GM21717 (cell line): ENCODE measurements at regions not wholly inside any gene's neighbourhood (a gene's known extent, or its start where the extent isn't known, plus 50 kb on each side); places are given as distances from the start of the nearest gene placed in this dataset.

Source experiments
- ATAC-seq: cut with Tn5 transposase; IDR thresholded peaks from one replicate; pipeline ENCODE4 v1.9.1; 2021; ENCODE audit warnings: mild to moderate bottlenecking, moderate library complexity; ENCODE audit not compliant: unreplicated experiment

DNA sequence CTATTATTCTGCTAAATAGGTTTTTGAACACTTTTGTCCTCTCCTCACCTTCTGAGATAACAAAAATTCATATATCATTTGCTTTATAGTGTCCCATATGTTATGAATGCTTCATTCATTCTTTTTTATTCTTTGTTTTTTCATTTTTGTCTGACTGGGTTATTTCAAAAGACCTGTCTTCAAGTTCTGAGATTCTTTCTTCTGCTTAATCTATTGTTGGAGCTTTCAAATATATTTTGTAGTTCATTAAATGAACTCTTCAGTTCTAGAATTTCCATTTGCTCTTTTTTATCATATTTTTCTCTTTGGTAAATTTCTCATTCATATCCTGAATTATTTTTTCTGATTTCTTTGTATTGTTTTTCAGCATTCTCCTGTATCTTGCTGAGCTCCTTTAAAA is 53.1 kb upstream of the SCIN start:
- no peak for ATAC-seq

DNA sequence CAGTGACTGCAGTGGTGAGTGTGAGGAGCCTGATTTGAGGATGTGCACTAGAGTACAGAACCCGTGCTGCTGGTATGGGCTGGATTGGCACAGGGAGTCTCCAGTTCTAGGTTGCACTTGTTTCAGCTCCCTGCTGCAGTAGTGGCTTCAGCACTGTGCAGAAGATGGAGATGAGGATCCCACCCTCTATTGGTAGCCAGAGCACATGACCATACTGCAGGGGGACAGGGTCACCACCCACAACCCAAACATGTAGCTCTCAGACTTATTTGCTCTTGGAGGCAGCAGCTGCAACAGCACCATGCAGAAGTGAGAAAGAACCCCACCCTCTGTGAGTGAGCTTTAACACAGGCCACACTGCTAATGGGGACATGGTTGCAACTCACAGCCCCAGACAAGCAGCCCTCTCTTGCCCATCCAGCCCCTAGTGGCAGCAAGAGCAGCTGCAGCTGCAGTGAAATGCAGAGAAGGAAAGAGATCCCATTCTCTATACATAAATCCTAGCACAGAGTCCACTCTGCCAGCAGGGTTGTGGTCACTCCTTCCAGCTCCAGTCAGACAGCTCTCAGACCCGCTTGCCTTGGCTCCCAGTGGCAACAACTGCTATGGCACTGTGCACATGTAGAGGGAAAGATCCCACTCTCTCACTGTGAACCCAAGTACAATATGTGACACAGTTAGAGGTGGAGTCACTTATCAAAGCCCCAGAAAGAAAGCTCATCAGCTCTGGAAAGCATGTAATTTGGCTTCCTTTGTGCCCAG is 51.4 kb upstream of the SCIN start:
- peak; percentile 91 for ATAC-seq

DNA sequence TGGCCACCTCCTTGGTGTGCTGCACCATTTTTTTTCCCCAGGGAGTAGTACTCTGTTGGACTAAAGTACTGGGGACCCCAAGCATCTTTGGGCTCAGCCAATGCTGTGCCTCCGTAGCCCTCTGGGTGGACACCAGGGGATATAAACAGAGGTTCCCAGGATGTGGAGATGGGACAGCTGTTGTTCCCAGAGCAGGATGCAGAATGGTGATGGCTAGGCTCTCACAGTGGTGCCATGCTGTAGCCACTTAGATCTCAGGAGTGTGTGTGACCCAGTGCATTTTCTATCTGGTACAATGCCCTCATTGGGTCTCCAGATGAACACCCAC is 50.9 kb upstream of the SCIN start:
- ATAC-seq, result peak; percentile 11
